HEK293 (cell line): ENCODE measurements at regions not wholly inside any gene's neighbourhood (a gene's known extent, or its start where the extent isn't known, plus 50 kb on each side); places are given as distances from the start of the nearest gene placed in this dataset.

Experiments
- CTCF ChIA-PET: fragments of 350-600 bp; formaldehyde crosslinking; extraction: SDS; loops from one replicate; lab custom pipeline; 2021; ENCODE audit warnings: antibody characterized with exemption; lab: Yijun Ruan, JAX
- POLR2A ChIA-PET: fragments of 300-600 bp; formaldehyde crosslinking; extraction: SDS; loops from one replicate; lab custom pipeline; 2020; ENCODE audit warnings: antibody characterized with exemption, inconsistent platforms; lab: Yijun Ruan, JAX
- H3K27ac ChIP-seq: fragments of 200-500 bp; sonication (Bioruptor generic); 2 replicates; pipeline ENCODE4 v1.5.1; 2014; ENCODE audit warnings: low read depth, low read length, control low read depth, inconsistent platforms; ENCODE audit errors: extremely low read depth
- H3K36me3 ChIP-seq, 2 experiments: fragments of 200-500 bp in 1 of 2; sonication (Bioruptor generic) in 1 of 2; 1 replicate in 1 of 2; 2 replicates in 1 of 2; pipeline ENCODE4 v1.5.1; 2014 to 2017; ENCODE audit warnings: inconsistent platforms in 2 of 2, low read length in 2 of 2; ENCODE audit not compliant: control insufficient read depth in 2 of 2, insufficient read depth in 1 of 2
- H3K4me1 ChIP-seq: fragments of 200-500 bp; sonication (Bioruptor generic); 2 replicates; pipeline ENCODE4 v1.5.1; 2014; ENCODE audit warnings: mild to moderate bottlenecking, low read length, inconsistent platforms; ENCODE audit not compliant: control insufficient read depth, insufficient read depth
- H3K4me3 ChIP-seq: 2 replicates; pipeline ENCODE4 v1.5.1; 2011; ENCODE audit warnings: low read depth, mild to moderate bottlenecking, control low read depth, low read length, moderate library complexity
- H3K9me3 ChIP-seq: fragments of 200-500 bp; sonication (Bioruptor generic); 2 replicates; pipeline ENCODE4 v1.5.1; 2014; ENCODE audit warnings: low read depth, low read length, inconsistent platforms; ENCODE audit not compliant: control insufficient read depth, insufficient read depth
- ELK4 ChIP-seq: IDR thresholded peaks from 2 replicates; pipeline ENCODE4 v1.6.1; 2011; ENCODE audit warnings: mild to moderate bottlenecking, low read depth, low read length, borderline replicate concordance
- GLI2 ChIP-seq: fragments of 450-650 bp; formaldehyde crosslinking; IDR thresholded peaks from 2 replicates; pipeline ENCODE4; 2017; ENCODE audit warnings: missing biosample characterization, missing genetic modification characterization, low read depth, borderline replicate concordance
- HOXD13 ChIP-seq: sonication (generic); formaldehyde crosslinking; IDR thresholded peaks from 2 replicates; pipeline ENCODE4 v1.8.0; 2022; ENCODE audit warnings: missing genetic modification reagents, borderline replicate concordance
- OSR2 ChIP-seq: fragments of 450-650 bp; formaldehyde crosslinking; IDR thresholded peaks from 2 replicates; pipeline ENCODE4 v1.5.1; 2016; ENCODE audit warnings: missing biosample characterization, missing genetic modification characterization
- OVOL3 ChIP-seq: fragments of 450-650 bp; formaldehyde crosslinking; IDR thresholded peaks from 2 replicates; pipeline ENCODE4 v1.5.1; 2016; ENCODE audit warnings: missing biosample characterization, missing genetic modification characterization
- PRDM1 ChIP-seq: fragments of 450-650 bp; formaldehyde crosslinking; IDR thresholded peaks from 2 replicates; pipeline ENCODE4; 2016; ENCODE audit warnings: missing biosample characterization, missing genetic modification characterization
- PRDM10 ChIP-seq: fragments of 450-650 bp; formaldehyde crosslinking; IDR thresholded peaks from 2 replicates; pipeline ENCODE4 v1.5.1; 2016; ENCODE audit warnings: missing biosample characterization, missing genetic modification characterization
- ZNF114 ChIP-seq: fragments of 450-650 bp; formaldehyde crosslinking; IDR thresholded peaks from 2 replicates; pipeline ENCODE4 v1.5.0; 2017; ENCODE audit warnings: missing biosample characterization, missing genetic modification characterization
- ZNF155 ChIP-seq: fragments of 450-650 bp; formaldehyde crosslinking; IDR thresholded peaks from 2 replicates; pipeline ENCODE4 v1.5.1; 2016; ENCODE audit warnings: missing biosample characterization, missing genetic modification characterization
- ZNF16 ChIP-seq: fragments of 450-650 bp; formaldehyde crosslinking; IDR thresholded peaks from 2 replicates; pipeline ENCODE4 v1.5.1; 2016; ENCODE audit warnings: low read depth, missing biosample characterization, missing genetic modification characterization
- ZNF184 ChIP-seq: fragments of 450-650 bp; IDR thresholded peaks from 2 replicates; pipeline ENCODE4 v1.5.1; 2018; ENCODE audit warnings: missing biosample characterization, mild to moderate bottlenecking, missing genetic modification characterization
- ZNF2 ChIP-seq: fragments of 450-650 bp; formaldehyde crosslinking; IDR thresholded peaks from 2 replicates; pipeline ENCODE4 v1.5.1; 2016; ENCODE audit warnings: missing biosample characterization, missing genetic modification characterization
- ZNF223 ChIP-seq: fragments of 450-650 bp; formaldehyde crosslinking; IDR thresholded peaks from 2 replicates; pipeline ENCODE4 v1.5.1; 2016; ENCODE audit warnings: missing biosample characterization, missing genetic modification characterization
- ZNF510 ChIP-seq: fragments of 450-650 bp; formaldehyde crosslinking; IDR thresholded peaks from 2 replicates; pipeline ENCODE4 v1.5.1; 2018; ENCODE audit warnings: mild to moderate bottlenecking, missing genetic modification characterization, missing biosample characterization; ENCODE audit not compliant: insufficient replicate concordance
- ZNF514 ChIP-seq: fragments of 450-650 bp; formaldehyde crosslinking; IDR thresholded peaks from 2 replicates; pipeline ENCODE4 v1.5.1; 2016; ENCODE audit warnings: missing biosample characterization, missing genetic modification characterization
- ZNF544 ChIP-seq: fragments of 450-650 bp; formaldehyde crosslinking; IDR thresholded peaks from 2 replicates; pipeline ENCODE4 v1.5.0; 2017; ENCODE audit warnings: missing biosample characterization, missing genetic modification characterization
- TF ChIP-seq, protein P1 (sequence below): fragments of 450-650 bp; formaldehyde crosslinking; IDR thresholded peaks from 2 replicates; pipeline ENCODE4 v1.5.1; 2016; ENCODE audit warnings: missing biosample characterization, missing genetic modification characterization, borderline replicate concordance

DNA sequence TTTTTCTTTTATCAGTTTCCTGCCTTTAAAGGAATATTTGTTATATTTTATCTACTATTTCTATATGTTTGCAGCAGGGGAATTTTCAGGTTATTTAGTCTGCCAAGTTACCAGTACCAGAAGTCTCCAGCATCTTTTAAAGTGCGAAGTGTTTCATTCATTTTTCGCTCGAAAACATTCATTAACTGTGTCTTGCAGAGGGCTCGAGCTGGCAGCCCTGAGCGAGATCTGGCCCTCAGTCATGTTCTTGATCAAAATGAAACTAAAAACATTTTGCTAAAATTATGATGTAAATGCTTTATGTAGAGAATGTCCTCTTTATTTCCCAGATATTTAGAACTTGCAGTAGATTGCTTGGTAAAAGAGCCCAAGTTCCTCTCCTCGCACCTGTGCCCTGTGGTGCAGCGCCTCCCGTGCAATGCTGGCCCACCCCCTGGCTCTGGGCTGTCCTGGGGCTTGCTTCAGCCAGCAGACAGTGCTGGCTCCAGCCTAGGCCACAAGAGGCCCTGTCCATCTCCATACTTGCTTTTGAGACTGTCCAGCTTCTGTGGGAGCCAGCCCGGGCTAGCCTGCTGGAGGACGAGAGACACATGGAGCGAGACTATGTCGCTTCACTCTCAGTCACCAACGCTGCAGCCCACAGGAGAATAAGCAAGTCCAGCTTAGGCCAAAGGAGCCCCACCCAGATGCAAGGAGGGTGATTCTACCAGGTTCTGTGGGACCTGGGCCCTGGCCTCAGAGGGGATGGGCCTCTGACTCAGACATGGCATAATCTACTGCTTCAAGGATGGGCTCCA lies 71.9 kb upstream of the PRR23E start:
- H3K36me3 ChIP-seq: no peaks in the 10 kb centered on the region
- no peak overlapping the region for H3K27ac ChIP-seq
- no peak overlapping the region for H3K4me3 ChIP-seq
- TF ChIP-seq, protein P1, sequence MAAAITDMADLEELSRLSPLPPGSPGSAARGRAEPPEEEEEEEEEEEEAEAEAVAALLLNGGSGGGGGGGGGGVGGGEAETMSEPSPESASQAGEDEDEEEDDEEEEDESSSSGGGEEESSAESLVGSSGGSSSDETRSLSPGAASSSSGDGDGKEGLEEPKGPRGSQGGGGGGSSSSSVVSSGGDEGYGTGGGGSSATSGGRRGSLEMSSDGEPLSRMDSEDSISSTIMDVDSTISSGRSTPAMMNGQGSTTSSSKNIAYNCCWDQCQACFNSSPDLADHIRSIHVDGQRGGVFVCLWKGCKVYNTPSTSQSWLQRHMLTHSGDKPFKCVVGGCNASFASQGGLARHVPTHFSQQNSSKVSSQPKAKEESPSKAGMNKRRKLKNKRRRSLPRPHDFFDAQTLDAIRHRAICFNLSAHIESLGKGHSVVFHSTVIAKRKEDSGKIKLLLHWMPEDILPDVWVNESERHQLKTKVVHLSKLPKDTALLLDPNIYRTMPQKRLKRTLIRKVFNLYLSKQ (tag by site-specific recombination): no peak
- no peak for TF ChIP-seq ZNF184 (tag by site-specific recombination)
- TF ChIP-seq OSR2: no peak
- no peak for TF ChIP-seq ZNF114
- no peak for TF ChIP-seq PRDM1 (tag by site-specific recombination)
- TF ChIP-seq GLI2 (tag by site-specific recombination): no peak
- TF ChIP-seq HOXD13 (CRISPR knock-in tag): no peak
- TF ChIP-seq ZNF544 (tag by site-specific recombination): no peak
- TF ChIP-seq ZNF16 (tag by site-specific recombination): no peak
- TF ChIP-seq, all 188 proteins: peak for 0
- POLR2A ChIA-PET: no interaction called here
- no peaks in the 10 kb centered on the region for H3K9me3 ChIP-seq
- CTCF ChIA-PET: no interaction called here
- no peaks in the 10 kb centered on the region for H3K4me1 ChIP-seq

DNA sequence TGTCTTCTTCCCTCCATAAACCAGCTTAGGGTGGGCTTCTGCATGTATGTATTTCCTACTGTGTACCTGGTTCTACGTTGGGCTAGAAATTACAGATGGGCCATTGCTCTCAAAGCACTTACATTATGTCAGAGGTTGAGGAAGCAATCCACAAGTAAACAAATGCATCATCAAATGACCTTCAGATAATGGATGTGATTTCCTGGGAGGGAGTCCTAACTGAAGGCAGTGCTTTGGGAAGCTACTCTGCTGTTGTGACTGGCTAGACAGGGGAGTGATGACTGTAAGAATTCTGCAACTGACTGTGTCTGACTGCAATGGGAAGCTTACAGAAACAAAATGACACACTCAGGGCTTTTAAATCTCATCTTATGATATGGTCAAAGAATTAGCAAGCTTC lies 71.0 kb upstream of the PRR23E start:
- H3K36me3 ChIP-seq: no peaks in the 10 kb centered on the region
- TF ChIP-seq ZNF155 (tag by site-specific recombination) (no peak), ZNF514 (no peak)
- CTCF ChIA-PET: no interaction called here
- no peaks in the 10 kb centered on the region for H3K9me3 ChIP-seq
- no peak overlapping the region for H3K4me3 ChIP-seq
- H3K4me1 ChIP-seq: no peaks in the 10 kb centered on the region
- no peak overlapping the region for H3K27ac ChIP-seq
- POLR2A ChIA-PET: no interaction called here

GRCh38 chr3:127123533-127123932 lies 69.4 kb upstream of the PRR23E start:
- H3K27ac ChIP-seq: no peak overlapping the region
- TF ChIP-seq ELK4 (no peak), ZNF223 (no peak), ZNF510 (no peak), OVOL3 (no peak), ZNF2 (tag by site-specific recombination) (no peak), PRDM10 (tag by site-specific recombination) (no peak)
- CTCF ChIA-PET: interaction anchor here (0.6 kb wide), 1 partner anchor 450 kb away, joined by 3 read pairs; no protein-coding TSS in a partner anchor
- POLR2A ChIA-PET: no interaction called here
- no peak overlapping the region for H3K4me3 ChIP-seq
- no peaks in the 10 kb centered on the region for H3K36me3 ChIP-seq
- no peaks in the 10 kb centered on the region for H3K9me3 ChIP-seq
- H3K4me1 ChIP-seq: no peaks in the 10 kb centered on the region
